HG03469 (cell line): ENCODE measurements at regions not wholly inside any gene's neighbourhood (a gene's known extent, or its start where the extent isn't known, plus 50 kb on each side); places are given as distances from the start of the nearest gene placed in this dataset.

ENCODE experiments used
- ATAC-seq: cut with Tn5 transposase; IDR thresholded peaks from one replicate; pipeline ENCODE4 v1.9.1; 2021; ENCODE audit warnings: mild to moderate bottlenecking, moderate library complexity, moderate number of reproducible peaks; ENCODE audit not compliant: unreplicated experiment

GRCh38 chr17:77375917-77376651 is 235.3 kb downstream of the SEC14L1 start:
- ATAC-seq: no peak

- ATAC-seq: no peak
Observed at GRCh38 chr17:77376795-77377709, 236.3 kb downstream of the SEC14L1 start.

DNA sequence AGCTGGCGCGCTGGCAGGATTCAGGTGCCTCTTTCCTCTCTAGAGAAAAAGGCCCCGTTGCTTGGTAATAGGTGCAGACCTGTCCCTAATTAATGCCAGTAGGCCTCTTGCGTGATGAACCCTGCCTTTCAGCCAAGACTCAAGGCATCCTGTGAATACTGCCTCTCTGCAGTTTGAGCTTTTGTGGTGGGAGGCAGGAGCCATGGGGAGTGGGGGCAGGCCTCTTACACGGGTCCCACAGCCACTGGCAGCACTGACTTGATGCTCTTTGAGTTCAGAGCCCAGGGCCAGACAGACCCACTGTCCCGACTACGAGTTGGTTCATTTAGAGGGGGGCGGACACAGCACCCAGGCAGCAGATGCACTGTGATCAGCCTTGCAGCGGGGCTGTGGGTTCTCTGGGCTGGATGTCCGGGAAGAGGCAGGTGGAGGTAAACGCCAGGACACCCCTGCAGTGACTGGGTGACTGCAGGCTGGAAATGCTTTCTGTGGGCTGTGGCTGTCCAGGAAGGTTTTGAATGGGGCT is 237.0 kb downstream of the SEC14L1 start:
- ATAC-seq: no peak

DNA sequence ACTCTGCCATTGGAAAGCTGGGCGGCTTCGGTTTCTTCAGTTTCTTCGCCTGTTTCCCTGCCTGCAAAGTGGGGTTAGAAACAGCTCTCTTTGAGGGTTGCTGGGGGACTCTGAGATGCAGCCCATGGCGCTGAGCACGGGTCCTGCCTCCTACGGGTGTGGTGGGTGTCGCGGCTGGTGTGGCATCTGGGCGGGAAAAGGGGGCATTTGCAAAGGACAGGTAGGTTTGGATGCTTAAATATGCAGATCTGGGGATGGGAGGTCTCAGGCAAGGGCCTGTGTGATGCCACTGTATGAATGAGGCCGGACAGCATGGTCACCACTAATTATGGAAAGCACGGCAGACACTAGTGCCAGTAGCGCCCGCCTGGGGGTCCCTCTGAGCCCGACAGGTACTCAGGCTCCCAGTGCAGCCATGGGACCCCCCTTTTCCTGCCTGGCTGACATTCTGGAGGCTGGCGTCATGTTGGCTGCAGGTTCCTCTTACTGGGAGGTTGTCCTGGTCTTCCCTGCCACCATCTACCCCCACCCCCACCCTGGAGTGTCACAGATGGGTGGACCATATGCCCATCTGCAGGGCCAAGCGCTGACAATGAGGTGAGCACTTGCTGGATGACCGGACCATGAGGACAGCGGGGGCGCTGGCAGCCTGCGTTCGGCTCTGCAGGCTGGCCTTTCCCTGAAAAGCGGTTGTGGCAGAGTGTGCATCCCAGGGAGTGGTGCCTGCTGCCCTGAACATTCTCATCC is 237.7 kb downstream of the SEC14L1 start:
- ATAC-seq: no peak

- ATAC-seq: no peak
Observed at GRCh38 chr17:77379065-77379428, 238.3 kb downstream of the SEC14L1 start.

DNA sequence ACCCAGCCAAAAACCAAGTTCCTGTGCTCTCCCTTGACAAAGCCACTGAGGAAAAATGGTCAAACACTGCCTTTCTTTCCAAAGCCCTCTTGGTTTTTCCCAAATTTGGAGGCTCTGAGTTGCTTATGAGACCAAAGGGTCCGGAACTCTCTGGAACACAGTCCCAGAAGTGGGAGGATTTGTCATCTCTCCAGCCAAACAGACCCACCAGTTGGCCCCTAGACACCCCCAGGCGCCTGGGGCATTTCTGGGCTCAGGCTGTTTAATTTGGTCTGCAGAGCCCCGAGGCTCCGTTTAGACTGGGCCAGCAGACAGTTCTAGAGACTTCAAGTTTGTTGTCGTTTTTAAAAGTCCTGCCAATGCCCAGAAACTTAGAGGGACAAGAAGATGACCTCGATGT is 239.1 kb downstream of the SEC14L1 start:
- no peak for ATAC-seq

- ATAC-seq: no peak
Observed at GRCh38 chr17:77380395-77381184, 239.8 kb downstream of the SEC14L1 start.

GRCh38 chr17:77381185-77381700 is 240.5 kb downstream of the SEC14L1 start:
- no peak for ATAC-seq

- no peak for ATAC-seq
Observed at GRCh38 chr17:77381731-77382130, 241.0 kb downstream of the SEC14L1 start.

- no peak for ATAC-seq
Observed at GRCh38 chr17:77382356-77382911, 241.7 kb downstream of the SEC14L1 start.

- ATAC-seq: no peak
Observed at GRCh38 chr17:77382966-77383612, 242.3 kb downstream of the SEC14L1 start.

DNA sequence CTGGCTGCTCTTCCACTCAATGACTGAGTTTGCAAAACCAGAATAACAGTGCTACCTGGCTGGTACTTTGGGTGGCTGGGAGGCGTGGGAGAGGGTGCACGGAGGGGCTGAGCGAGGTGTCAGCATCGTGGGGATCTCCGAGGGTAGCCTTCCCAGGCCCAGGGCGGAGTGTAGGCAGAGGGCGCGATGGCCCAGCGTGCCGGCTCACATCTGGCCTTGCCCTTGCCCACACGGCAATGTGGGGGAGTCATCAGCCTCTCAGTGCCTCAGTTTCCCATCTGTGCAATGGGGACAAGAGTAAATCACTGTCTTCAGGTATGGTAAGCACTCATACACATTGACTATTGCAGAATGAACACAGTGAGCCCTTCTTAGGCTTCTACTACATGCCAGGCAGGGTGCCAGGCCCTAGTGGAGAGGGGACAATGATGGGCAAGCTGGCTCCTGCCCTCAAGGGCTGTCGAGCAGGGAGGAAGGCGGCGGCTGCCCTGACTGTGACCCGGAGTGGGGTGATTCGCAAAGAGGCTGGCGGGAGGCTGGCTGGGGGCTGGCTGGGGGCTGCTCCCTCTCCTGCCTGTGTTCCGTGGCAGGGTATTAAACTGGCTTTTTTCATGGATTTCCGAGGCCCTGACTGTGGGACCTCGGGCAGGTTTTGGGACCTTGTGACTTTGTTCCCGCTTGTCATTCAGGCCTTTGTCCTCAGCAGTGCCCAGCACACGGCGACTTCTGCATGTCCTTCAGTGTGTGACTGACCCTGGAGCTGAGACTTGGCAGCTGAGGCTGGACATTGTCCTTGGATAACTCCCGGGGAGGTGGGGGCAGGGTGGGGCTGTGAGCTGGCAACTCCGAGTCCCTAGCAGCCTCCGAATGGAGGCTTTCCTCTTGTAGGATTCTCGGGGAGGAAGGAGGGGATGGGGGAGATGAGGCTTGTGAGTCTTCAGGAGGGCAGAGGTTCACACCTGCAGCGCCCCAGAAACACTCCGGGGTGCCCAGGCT is 243.1 kb downstream of the SEC14L1 start:
- ATAC-seq: no peak

GRCh38 chr17:77385750-77386501 is 245.2 kb downstream of the SEC14L1 start:
- no peak for ATAC-seq

DNA sequence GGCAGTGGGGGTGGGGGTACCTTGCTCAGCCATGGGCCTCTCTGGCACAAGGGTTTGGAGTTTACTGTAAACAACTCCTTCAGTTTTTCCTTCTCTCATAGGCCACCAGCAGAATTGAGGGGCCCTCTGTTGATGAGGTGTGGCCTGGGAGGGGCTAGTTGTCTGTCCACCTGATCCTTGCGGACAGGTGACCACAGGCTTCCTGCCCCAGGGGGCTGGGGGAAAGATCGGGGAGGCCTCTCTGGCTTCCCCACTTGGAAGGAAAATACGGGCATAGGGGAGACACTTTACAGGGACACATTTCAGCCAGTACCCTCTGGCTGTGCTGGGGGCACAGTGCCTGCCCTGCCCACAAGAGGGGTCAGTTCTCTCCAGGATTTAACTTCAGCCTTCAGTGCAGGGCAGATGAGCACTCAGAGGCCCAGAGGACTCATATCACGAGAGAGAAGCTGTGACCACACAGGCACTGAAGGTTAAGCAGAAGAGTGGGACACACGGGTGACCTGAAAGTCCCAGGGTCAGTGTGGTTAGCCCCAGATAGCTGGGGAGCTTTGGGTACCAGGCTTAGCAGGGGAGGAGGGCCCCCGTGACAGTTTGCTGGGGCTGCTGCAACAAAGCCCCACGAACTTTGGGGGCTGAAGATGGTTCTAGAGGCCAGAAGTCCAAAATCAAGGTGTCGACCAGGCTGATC is 245.9 kb downstream of the SEC14L1 start:
- ATAC-seq: no peak

- ATAC-seq: no peak
Observed at GRCh38 chr17:77387891-77388290, 247.1 kb downstream of the SEC14L1 start.

GRCh38 chr17:77388384-77389306 is 247.9 kb downstream of the SEC14L1 start:
- no peak for ATAC-seq
